Loucy (cell line): ENCODE measurements at regions not wholly inside any gene's neighbourhood (a gene's known extent, or its start where the extent isn't known, plus 50 kb on each side); places are given as distances from the start of the nearest gene placed in this dataset.

Source experiments
- H2AFZ ChIP-seq: fragments of 200-600 bp; sonication (generic); 2 replicates; pipeline ENCODE4 v1.6.0; 2016; ENCODE audit warnings: antibody characterized with exemption, mild to moderate bottlenecking, low read length, moderate library complexity
- H3F3A ChIP-seq: fragments of 200-600 bp; 2 replicates; pipeline ENCODE4 v1.6.0; 2016; ENCODE audit warnings: antibody characterized with exemption, low read depth, mild to moderate bottlenecking
- H3K27me3 ChIP-seq: fragments of 200-600 bp; sonication (generic); 2 replicates; pipeline ENCODE4 v1.6.1; 2014; ENCODE audit warnings: low read length, mild to moderate bottlenecking; ENCODE audit not compliant: insufficient read depth, poor library complexity, severe bottlenecking
- H3K36me3 ChIP-seq: fragments of 200-600 bp; sonication (generic); 2 replicates; pipeline ENCODE4 v1.6.1; 2016; ENCODE audit warnings: low read length; ENCODE audit not compliant: insufficient read depth
- H3K4me1 ChIP-seq: fragments of 200-600 bp; sonication (generic); 2 replicates; pipeline ENCODE4 v1.5.1; 2014; ENCODE audit warnings: low read length, mild to moderate bottlenecking; ENCODE audit not compliant: insufficient read depth, poor library complexity, severe bottlenecking
- H3K4me2 ChIP-seq: fragments of 200-600 bp; sonication (generic); 2 replicates; pipeline ENCODE4 v1.6.0; 2014; ENCODE audit warnings: antibody characterized with exemption, low read length, low read depth, mild to moderate bottlenecking; ENCODE audit not compliant: poor library complexity, severe bottlenecking
- H3K4me3 ChIP-seq: fragments of 200-600 bp; sonication (generic); 2 replicates; pipeline ENCODE4 v1.5.1; 2014; ENCODE audit warnings: low read length, mild to moderate bottlenecking, mixed read lengths; ENCODE audit not compliant: poor library complexity, severe bottlenecking
- H3K79me2 ChIP-seq: fragments of 200-600 bp; sonication (generic); 2 replicates; pipeline ENCODE4 v1.6.1; 2014; ENCODE audit warnings: low read length; ENCODE audit not compliant: insufficient read depth
- H3K9ac ChIP-seq: fragments of 200-600 bp; sonication (generic); 2 replicates; pipeline ENCODE4 v1.6.0; 2014; ENCODE audit warnings: mild to moderate bottlenecking, low read depth, low read length, moderate library complexity; ENCODE audit not compliant: poor library complexity, severe bottlenecking
- H3K9me2 ChIP-seq: fragments of 200-600 bp; sonication (generic); replicated peaks from 2 replicates; pipeline ENCODE4 v1.6.1; 2016; ENCODE audit warnings: low read depth, low read length, mixed read lengths
- H3K9me3 ChIP-seq: fragments of 200-600 bp; sonication (generic); 2 replicates; pipeline ENCODE4 v1.6.1; 2014; ENCODE audit warnings: mild to moderate bottlenecking, antibody characterized with exemption, low read length, low read depth; ENCODE audit not compliant: insufficient read depth
- H4K20me1 ChIP-seq: fragments of 200-600 bp; sonication (generic); 2 replicates; pipeline ENCODE4 v1.6.0; 2014; ENCODE audit warnings: antibody characterized with exemption, low read length, mild to moderate bottlenecking; ENCODE audit not compliant: insufficient read depth, poor library complexity, severe bottlenecking
- EZH2phosphoT487 ChIP-seq: fragments of 200-600 bp; IDR thresholded peaks from 2 replicates; pipeline ENCODE4 v1.6.1; 2018; ENCODE audit warnings: antibody characterized with exemption, mild to moderate bottlenecking, moderate library complexity, borderline replicate concordance
- TF ChIP-seq, protein P1 (sequence below): fragments of 200-600 bp; sonication (generic); conservative IDR thresholded peaks from 2 replicates; pipeline ENCODE4 v1.5.1; 2014; ENCODE audit warnings: mild to moderate bottlenecking, antibody characterized with exemption, low read length

DNA sequence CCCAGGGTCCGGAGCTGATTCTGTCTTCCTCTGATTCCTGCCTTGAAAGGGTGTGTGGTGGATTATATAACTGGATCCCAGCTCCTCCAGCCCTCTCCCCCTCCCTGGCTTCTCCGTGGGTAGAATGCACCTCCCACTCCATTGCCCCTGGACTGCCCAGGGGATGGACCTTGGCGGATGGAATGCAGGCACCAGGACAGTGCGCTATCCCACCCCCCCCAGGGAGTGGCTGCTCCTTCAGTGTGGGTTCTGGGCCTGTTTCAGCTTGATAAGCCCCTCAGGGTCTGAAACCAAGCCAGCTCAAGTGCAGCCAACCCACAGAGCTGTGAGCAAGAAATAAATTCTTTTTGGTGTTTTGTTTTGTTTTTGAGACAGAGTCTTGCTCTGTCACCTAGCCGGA, 112.4 kb upstream of the TMEM132D start:
- H3K27me3 ChIP-seq, result no peaks in the 10 kb centered on the region
- no peak overlapping the region for H3K9ac ChIP-seq
- no peaks in the 10 kb centered on the region for H3K9me3 ChIP-seq
- no peaks in the 10 kb centered on the region for H3K36me3 ChIP-seq
- H3K4me1 ChIP-seq, result no peaks in the 10 kb centered on the region
- no peaks in the 10 kb centered on the region for H4K20me1 ChIP-seq
- H3K4me2 ChIP-seq, result no peak overlapping the region
- no peak overlapping the region for H3K4me3 ChIP-seq
- H2AFZ ChIP-seq, result no peak overlapping the region
- H3K79me2 ChIP-seq, result no peaks in the 10 kb centered on the region
- no peak for TF ChIP-seq EZH2phosphoT487
- TF ChIP-seq, protein P1, sequence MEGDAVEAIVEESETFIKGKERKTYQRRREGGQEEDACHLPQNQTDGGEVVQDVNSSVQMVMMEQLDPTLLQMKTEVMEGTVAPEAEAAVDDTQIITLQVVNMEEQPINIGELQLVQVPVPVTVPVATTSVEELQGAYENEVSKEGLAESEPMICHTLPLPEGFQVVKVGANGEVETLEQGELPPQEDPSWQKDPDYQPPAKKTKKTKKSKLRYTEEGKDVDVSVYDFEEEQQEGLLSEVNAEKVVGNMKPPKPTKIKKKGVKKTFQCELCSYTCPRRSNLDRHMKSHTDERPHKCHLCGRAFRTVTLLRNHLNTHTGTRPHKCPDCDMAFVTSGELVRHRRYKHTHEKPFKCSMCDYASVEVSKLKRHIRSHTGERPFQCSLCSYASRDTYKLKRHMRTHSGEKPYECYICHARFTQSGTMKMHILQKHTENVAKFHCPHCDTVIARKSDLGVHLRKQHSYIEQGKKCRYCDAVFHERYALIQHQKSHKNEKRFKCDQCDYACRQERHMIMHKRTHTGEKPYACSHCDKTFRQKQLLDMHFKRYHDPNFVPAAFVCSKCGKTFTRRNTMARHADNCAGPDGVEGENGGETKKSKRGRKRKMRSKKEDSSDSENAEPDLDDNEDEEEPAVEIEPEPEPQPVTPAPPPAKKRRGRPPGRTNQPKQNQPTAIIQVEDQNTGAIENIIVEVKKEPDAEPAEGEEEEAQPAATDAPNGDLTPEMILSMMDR, result no peak
- H3K9me2 ChIP-seq, result no peaks in the 10 kb centered on the region
- no peaks in the 10 kb centered on the region for H3F3A ChIP-seq

DNA sequence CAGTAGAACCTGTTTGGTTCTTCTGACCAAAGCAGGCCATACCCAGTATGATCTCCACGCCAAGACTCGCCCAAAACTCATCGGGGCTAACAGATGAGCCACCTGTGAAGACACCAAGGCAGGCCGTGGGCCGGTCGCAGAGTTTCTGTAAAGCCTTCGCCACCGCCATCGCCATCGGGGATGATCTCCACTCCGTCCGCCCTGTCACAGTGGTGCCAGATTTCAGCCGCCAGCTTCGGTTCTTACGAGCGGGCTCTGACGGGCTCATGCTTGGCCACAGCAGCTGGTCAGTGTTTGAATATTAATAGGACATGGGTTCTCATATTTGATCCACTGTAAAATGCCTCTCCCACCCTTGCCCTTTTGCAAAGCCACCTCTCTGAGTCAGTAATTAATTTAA, 113.2 kb upstream of the TMEM132D start:
- H4K20me1 ChIP-seq, result no peaks in the 10 kb centered on the region
- no peak for TF ChIP-seq EZH2phosphoT487
- TF ChIP-seq, protein P1, result no peak
- H3K4me2 ChIP-seq, result no peak overlapping the region
- no peak overlapping the region for H2AFZ ChIP-seq
- no peaks in the 10 kb centered on the region for H3K79me2 ChIP-seq
- no peak overlapping the region for H3K9ac ChIP-seq
- no peaks in the 10 kb centered on the region for H3K9me2 ChIP-seq
- no peaks in the 10 kb centered on the region for H3K27me3 ChIP-seq
- H3K4me1 ChIP-seq, result no peaks in the 10 kb centered on the region
- H3F3A ChIP-seq, result no peaks in the 10 kb centered on the region
- no peaks in the 10 kb centered on the region for H3K36me3 ChIP-seq
- no peak overlapping the region for H3K4me3 ChIP-seq
- H3K9me3 ChIP-seq, result no peaks in the 10 kb centered on the region

- Histone ChIP-seq H3K4me2 (no peak overlapping the region), H3K27me3 (no peaks in the 10 kb centered on the region), H3K9ac (no peak overlapping the region), H3K9me3 (no peaks in the 10 kb centered on the region), H3K4me1 (no peaks in the 10 kb centered on the region), H3K4me3 (no peak overlapping the region), H2AFZ (no peak overlapping the region), H3K36me3 (no peaks in the 10 kb centered on the region), H4K20me1 (no peaks in the 10 kb centered on the region), H3K79me2 (no peaks in the 10 kb centered on the region), H3F3A (no peaks in the 10 kb centered on the region), H3K9me2 (no peaks in the 10 kb centered on the region)
- TF ChIP-seq, protein P1, result no peak
- TF ChIP-seq EZH2phosphoT487, result no peak
Observed at GRCh38 chr12:130017591-130018449, 114.0 kb upstream of the TMEM132D start.
